ENCODE measurements at regions not wholly inside any gene's neighbourhood (a gene's known extent, or its start where the extent isn't known, plus 50 kb on each side); places are given as distances from the start of the nearest gene placed in this dataset.

DNA sequence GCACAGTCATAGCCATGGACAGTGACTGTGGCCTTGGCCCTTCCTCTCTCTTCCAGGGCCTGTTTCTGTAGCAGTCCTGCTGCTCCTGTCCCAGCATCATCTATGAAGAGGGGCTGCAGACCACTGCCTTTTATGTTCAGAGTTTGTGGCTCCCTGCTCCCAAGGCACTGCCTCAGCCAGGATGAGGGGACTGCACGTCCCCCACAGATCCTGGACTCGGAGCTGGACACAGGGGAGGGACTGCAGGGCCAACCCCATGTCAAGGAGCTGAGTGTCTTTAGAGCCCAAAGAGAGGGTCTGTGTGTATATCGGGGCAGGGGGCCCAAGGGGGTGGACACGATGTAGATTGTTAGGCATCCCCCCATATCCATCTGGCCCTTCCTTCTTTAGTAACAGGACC, 60.6 kb upstream of the DIO3 start:
- no peak for DNase-seq (ENCODE audit: low read depth, low spot score)

DNA sequence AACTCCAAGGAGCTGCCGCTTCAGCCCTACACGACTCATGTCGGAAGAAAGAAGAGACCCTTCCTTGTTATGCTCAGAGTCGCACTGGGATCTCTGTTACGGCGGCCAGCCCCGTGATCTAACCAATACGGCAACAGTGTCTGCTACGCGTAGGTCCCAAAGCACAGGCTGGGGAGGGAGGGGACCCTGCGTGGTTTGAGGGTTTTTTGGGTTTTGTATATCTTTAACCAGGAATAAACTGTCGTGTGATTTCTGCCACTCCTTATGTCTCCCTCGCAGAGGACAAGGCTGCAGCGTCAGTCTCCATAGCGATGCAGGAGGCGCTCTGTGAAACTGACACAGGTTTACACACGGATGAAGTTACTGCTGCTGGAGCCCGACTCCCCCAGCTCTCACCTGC, 60.0 kb upstream of the DIO3 start:
- DNase-seq (ENCODE audit: low read depth, low spot score), result no peak

DNA sequence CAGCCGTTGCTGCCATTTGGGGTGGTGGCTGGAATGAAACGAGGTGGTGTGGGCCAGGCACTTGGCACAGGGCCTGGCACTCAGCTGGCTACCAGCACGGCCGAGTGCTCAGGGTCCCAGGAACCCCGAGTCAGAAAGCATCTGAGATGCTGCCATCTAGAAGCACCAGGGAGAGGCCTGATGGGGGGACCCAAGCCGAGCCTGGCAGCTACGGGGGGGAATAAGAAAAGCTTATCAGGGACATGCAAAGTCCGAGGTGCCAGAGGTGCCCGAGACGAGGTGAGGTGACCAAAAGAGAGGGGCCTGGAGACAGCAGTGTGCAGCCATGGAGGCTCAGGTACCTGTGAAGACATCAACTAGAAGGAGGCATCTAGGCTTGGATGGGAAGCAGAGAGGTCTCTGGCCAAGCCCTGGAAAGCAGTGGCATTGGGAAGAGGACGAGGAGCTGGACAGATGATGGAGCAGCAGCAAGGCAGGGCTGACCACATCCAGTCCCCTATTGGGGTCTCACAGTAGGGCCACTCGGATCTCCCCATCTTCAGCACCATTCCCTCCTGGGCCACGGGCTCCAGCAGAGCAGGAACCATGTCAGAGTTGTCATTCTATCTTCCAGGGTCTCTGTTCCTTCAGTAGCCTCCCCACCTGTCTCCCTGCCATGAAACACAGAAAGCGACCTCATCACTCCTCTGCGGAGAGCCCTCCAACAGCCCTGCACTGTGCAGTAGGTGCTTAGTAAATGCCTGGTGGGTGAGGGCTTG, 59.3 kb upstream of the DIO3 start:
- DNase-seq (ENCODE audit: low read depth, low spot score), result no peak

DNA sequence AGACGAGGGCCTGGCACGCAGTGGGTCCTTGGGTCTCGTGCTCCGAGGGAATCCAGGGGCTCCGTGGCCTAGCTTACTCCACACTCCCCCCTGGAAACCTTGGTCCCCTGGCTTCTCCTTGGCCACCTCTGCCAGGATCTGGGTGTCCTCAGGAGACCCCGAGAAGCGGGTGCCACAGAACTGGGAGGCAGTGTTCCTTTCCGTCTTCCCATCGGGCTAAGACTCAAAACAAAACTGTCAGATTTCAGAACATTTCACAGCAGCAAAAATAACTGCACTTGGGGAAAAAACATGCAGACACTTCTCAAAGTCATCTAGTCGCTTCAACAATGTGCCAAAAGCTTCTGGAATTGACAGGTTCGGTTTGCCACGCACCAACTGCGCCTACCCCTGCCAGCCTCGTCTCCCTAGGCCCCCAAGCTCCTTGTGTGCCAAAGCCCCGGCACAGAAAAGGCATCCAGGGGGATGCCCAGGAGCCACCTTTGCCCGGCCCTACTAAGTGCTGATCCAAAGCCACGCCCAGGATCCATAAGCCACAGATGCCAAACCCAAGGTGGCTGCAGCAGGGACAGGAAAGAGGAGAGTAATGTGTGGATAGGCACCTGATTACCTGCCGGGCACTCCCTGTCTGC, 58.4 kb upstream of the DIO3 start:
- DNase-seq (ENCODE audit: low read depth, low spot score), result no peak

DNA sequence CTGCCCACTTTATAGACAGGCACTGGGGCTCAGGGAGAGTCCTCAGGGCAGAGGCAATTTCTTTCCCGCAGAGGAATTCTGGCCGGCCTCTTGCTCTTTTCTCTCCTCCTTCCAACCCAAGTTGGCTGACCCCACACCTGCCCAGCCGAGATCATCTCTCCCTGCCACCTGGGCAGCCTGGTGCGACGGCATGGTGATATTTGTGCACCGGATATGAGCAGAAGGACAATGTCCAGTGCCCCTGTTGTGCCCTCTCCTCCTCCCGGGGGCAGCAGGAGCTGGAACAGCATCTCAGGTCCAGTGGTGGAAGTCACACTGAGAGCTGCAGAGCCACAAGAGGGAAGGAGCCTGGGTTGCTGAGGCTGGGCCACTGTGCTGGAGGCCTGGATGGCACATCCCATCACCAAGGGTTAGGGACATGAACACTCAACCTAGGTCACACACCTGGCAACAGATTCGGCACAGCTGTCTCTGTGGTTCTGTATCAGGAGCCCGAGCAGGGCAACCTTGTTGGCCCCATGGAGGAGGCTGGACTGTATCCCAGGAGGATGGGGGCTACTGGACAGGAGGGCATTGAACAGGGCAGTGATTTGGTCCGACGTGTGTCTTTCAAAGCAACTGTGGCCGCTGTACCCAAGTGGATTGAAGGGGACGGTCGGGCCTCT, 57.7 kb upstream of the DIO3 start:
- no peak for DNase-seq (ENCODE audit: low read depth, low spot score)

DNA sequence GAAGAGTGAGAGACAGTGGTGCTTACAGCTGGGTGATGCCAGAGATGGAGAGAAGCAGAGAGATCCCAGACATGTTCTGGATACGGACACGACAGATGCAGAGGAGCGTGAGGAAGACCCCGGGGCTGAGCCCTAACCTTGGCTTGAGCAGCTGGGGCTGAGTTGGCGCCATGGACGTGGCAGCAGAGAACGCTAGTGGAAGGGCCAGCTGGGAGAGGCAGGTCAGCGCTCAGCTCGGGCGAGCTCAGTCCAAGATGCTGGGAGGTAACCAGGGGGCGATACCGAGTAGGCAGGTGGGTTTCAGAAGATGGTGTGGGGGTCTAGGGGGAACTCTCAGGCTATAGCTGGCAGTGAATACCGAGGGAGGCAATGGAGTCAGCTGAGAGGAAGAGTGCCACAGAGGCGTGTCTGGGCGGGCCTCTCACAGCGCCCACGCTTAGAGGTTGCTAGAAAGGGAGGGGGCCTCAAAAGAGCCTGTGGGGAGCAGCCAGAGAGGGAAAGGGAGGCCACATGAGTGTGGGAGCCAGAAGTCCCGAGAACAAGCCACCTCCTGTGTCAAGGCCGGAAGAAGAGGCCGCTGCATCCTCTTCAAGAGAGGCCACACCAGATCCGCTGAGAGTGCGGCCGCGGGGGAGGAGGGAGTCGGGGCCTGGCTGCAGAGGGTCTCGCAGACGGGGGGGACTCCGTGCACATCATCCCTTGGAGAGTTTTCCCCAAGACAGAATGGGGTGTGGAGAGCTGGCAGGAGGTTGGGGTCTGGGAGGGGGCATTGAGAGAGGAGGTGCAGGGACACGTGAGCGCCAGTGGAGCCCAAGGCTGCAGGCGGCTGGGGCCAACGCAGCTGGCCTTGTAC, 57.0 kb upstream of the DIO3 start:
- no peak for DNase-seq (ENCODE audit: low read depth, low spot score)

DNA sequence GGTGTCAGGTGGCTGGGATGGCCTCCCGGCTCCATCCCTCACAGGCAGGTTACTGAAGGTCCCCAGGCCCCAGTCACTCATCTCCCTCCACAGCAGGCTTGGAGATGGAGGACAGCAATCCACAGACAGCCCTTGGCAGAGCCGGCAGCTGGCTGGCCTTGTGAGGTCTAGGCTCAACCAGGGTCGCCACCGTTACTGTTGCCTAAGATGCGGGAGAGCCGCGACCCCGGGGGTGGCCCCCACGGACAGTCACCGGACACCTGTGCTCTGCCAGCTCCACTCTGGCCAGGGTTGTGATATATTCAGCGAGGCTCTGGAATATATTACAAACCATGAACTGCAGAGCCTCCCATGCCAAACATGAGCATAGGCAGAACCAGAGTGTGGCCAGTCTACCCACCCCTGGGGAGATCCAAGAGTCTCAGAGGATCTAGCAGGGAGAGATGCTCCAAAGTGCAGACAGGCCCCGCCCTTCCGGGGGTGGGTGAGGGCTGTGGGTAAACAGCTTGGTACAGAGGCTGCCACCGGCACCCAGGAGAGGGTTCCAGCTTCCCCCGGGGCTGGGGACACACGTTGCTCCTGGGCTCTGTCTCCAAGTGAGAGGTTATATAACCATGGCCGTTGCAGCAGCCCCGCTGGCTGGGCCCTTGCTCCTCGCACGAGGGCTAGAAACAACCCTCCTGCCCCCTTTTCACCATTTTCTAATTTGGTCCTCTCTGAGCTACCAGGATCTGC, 55.9 kb upstream of the DIO3 start:
- no peak for DNase-seq (ENCODE audit: low read depth, low spot score)

DNA sequence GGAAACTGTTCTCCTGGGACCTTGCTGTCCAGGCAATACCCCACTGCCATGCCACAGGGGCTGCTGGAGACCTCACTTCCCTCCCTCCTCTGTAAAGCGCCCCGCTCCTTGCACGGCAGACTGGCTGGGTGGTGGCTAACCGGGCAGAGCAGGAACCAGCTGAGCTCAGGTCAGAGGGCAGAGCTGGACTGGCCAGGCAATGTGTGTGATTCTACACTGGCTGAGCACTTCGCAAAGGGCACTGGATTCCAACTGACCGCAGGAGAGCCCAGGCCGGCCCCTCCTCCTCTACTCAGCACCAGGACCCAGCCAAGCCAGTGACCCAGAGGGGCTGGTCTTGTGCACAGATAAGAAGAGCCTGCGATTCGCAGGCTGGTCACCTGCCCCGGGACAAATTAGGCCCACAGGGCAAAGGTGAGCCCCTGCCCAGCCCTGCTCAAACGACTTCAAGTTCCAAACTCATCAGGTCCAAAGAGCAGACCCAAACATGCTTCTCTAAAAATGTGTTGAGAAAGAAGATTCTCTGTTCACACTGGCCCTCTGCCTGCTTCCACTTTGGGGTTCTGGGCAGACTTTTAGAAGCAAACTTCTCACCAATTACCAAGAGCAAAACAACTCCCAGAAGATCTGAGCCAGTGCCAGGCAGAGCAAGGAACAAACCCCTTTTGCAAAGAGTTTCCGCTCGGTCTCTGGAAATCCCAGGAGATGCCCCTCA, 54.9 kb upstream of the DIO3 start:
- no peak for DNase-seq (ENCODE audit: low read depth, low spot score)

DNA sequence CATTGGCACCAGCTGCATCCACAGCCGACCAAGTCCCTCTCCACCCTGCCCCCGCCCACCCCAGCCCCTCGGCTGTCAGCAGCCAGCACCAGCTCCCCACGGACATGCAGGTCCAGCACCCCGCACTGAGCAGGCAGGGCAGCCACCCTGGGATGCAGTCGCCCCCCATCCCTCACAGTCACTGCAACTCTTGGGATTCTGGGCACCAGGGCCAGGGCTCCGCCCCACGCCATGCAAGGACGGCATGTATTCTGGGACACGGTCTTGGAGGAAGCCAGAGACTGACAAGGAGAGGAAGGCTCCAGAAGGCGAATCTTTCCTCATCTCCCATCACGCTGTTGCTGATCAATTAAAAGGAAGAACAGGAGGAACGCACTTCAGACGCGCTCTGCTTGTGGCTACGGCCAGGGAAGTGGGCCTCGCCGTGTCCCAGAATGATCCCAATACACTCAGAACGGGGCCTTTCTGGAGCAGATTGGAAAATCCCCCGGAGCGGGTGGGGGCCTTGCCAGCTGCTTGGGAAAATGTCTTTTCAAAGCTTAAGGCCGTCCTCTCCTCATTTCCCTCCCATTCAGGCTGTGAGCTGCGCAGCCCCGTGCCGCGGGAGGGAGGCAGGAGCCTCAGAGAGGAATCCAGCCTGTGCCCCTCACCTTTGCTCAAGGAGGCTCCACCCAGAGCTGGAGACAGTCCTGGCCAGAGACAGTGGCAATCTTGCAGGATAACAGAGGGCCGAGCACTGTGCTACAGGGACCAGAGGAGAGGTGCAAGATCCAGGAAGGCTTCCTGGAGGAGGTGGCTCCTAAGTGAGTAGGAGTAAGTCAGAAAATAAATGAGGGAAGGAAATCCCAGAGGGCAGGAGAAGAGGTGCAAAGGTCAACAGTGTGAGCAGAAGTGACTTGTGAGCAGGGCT, 54.1 kb upstream of the DIO3 start:
- DNase-seq (ENCODE audit: low read depth, low spot score), result no peak

DNA sequence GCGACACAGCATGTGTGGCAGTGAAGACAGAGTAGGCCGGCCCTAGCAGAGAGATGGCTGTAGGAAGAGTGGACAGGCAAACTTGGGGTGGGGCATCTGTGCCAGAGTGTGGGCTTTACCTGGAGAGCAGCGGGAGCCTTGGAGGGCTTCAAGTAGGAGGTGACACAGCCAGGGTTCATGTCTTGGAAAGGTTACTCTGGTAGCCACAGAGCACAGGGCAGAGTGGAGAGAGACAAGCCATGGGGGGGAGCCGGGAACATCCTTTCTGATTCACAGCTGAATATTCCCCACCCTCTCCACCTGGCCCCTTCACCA, 53.5 kb upstream of the DIO3 start:
- DNase-seq (ENCODE audit: low read depth, low spot score), result no peak

DNA sequence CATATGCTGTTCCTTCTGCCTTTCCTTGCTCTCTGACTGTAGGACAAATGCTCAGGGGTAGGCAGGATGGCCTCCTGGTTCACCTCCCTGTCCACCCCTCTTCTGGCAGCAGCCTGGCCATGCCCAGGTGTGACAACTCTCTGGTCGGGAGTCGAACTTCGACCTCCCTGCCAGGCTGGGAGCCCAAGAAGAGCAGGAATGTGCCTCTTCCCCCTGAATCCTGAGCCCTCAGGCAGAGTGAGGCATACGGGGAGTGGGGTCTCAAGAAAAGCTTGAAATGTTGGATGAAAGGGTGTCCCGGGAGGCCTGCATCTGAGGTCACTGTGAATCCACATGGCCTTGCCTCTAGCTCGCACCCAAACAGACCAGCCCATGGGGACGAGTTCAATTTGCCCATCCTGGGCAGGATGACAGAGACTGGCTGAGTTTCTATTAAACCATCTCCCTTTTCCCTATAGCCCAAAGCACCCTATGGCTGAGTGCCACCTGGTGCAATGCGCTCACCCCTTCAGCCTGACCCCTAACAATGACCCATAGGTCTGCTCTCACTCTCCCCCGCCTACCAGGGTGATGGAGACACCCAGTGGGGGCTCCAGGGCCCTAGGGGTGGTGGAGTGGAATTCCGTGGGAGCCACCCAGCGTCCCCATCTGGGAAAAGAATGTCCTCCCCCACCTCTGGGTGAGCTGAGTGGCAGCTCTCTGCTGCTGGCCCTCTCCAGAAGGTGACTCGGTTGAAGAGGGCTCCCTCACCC, 52.9 kb upstream of the DIO3 start:
- DNase-seq (ENCODE audit: low read depth, low spot score), result no peak

DNA sequence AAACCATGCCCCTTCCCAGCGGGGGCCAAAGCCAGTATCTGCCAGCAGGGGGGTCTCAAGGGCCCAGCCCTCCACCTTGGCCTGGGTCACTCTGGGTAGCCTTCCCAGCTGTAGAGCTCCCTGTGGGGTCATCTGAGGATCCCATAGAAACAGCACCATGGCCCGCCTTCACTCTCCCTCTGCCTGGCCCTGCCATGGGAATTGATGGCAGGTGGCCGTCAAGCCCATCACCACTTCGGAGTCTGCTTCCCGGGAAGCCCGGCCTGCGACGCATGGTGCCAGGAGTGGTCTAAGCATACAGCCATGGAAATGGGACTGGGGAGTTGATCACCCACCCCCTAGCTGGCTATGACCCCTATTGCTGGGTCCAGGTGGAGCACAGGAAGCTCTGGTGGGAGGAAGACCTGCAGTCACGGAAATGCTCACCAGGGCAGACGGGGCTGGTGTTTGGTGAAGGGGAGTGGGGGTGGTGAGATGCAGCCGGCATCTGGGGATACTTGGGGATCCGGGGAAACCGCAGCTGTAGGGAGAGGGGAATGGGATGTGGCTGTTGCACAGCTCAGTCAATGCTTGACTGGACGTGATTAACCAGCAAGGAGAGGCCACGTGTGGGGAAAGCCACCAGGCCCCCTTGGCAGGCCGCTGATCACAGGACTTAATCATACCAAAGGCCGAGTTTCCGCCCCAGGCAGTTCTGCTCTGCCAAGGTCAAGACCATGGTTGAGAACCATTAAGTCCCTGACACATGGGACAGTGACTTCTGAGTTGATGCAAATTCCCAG, 52.2 kb upstream of the DIO3 start:
- no peak for DNase-seq (ENCODE audit: low read depth, low spot score)

DNA sequence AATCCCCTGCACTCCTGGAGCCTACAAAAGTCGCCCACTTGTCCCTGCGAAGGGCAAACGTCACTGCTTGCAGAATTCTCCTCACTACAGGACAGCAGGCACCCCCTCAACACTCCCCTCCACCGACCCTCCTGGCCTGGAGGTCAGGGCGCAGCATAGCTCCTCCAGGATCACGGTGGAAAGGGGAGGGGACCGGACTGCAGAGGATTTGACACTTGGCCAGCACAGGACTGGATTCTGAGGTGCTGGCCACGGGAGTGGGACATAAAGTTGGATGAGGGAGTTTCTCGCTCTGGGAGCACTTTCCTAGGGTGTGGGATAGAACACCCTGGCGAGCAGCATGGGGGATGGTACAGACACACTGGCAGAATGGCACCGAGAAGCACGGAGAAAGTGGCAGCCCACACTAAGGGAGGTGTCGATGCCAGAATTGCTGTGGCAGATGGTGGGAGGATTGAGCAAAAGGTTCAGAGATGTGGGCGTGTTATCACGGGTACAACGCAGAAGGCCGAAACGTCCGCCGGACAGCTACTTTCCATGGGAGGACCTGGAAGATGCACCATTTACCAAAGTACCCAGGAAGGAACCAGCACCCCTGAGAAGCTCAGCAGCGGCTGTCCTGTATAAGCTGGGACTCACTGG, 51.4 kb upstream of the DIO3 start:
- no peak for DNase-seq (ENCODE audit: low read depth, low spot score)

DNA sequence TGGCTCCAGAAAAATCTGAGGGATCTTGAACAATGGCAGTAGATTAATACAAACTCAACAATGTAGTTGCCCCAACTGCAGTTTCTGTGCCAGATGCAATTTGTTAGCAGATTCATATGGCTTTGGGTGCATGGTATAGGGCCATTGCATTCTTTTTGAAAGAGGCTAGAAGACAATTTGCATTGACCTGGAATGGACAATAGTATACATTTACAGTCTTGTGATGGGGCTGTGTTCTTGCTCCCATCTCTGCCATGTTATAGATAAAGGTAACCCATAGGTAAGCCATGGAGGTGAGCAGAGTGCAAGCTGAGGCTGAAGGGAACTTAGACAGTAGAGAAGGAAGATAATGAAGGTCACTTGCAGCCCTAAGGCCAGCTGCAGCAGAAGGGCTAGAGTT, 50.1 kb upstream of the DIO3 start:
- DNase-seq (ENCODE audit: low read depth, low spot score), result no peak

All from activated CD4-positive, CD25-positive, alpha-beta regulatory T cell treated with anti-CD3 and anti-CD28 coated beads, Interleukin-2, amount 50 U/mL, for 16 hours (primary cell).